ENCODE measurements at regions not wholly inside any gene's neighbourhood (a gene's known extent, or its start where the extent isn't known, plus 50 kb on each side); places are given as distances from the start of the nearest gene placed in this dataset.

DNA sequence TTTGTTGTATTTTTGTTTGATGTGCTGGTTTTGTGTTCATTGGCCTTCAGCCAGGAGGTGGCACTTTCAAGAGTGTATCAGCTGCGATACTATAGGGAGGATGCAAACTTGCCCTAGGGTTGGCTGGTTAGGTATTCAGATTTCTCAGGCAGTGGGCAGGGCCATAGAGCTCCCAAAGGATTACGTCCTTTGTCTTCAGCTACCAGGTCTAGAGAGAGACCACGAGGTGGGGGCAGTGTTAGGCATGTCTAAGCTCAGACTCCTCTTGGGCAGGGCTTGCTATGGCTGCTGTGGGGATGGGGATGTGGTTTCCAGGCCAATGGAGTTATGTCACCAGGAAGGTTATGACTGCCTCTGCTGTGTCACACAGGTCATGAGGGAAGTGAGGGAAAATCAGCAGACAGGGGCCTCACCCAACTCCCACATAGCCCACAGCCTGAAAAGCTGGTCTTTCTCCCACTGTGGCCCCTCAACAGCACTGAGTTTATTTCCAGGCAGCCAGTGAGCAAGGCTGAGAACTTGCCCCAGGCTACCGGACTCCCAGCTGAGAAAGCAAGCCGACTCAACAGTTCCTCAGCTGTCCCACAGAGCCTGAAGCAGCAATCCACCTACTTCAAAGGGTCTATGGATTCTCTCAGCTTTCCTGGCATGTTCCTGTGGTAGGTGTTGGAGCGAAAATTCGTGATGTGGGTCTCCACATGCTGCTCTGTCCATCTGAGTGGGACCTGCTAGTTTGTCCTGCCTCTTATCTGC lies 227.4 kb upstream of the COBL start:
- TF ChIP-seq, protein P1, sequence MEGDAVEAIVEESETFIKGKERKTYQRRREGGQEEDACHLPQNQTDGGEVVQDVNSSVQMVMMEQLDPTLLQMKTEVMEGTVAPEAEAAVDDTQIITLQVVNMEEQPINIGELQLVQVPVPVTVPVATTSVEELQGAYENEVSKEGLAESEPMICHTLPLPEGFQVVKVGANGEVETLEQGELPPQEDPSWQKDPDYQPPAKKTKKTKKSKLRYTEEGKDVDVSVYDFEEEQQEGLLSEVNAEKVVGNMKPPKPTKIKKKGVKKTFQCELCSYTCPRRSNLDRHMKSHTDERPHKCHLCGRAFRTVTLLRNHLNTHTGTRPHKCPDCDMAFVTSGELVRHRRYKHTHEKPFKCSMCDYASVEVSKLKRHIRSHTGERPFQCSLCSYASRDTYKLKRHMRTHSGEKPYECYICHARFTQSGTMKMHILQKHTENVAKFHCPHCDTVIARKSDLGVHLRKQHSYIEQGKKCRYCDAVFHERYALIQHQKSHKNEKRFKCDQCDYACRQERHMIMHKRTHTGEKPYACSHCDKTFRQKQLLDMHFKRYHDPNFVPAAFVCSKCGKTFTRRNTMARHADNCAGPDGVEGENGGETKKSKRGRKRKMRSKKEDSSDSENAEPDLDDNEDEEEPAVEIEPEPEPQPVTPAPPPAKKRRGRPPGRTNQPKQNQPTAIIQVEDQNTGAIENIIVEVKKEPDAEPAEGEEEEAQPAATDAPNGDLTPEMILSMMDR (IDR thresholded peaks at IDR 0.05): no peak
- no peak for TF ChIP-seq EZH2phosphoT487 (IDR thresholded peaks at IDR 0.05)

All from neural progenitor cell (in vitro differentiated cells).